Renal cortical epithelial cell (primary cell): ENCODE measurements at regions not wholly inside any gene's neighbourhood (a gene's known extent, or its start where the extent isn't known, plus 50 kb on each side); places are given as distances from the start of the nearest gene placed in this dataset.
"Not testable (repeated sequence)": the region's sequence is repeated elsewhere in the genome, so short reads cannot be mapped to it uniquely, and the experiment has no call there.

Source experiments
- DNase-seq: peaks from one replicate; pipeline ENCODE4 v3.0.0-alpha.2; 2011; ENCODE audit warnings: low read depth

DNA sequence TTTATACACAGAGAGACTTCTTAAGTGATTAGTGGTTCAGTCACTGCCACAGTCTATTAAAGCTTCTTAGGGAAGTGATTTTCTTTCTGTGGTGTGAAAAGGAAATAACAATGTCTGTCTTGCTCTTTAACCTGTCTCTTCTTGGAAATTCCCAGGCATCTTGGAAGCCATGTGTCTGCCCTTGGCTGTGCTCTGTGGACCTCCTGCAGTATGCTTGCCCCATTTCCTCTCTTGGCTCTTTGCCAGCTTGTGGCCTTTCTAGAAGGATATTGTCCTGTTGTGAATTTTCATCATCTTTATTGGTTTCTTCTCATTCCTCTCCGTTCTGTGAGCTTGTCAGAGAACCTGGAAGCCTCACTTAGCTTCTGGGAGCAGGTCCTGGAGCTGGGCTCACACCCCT, 338.4 kb upstream of the C2CD4B start:
- peak; percentile 76 for DNase-seq

DNA sequence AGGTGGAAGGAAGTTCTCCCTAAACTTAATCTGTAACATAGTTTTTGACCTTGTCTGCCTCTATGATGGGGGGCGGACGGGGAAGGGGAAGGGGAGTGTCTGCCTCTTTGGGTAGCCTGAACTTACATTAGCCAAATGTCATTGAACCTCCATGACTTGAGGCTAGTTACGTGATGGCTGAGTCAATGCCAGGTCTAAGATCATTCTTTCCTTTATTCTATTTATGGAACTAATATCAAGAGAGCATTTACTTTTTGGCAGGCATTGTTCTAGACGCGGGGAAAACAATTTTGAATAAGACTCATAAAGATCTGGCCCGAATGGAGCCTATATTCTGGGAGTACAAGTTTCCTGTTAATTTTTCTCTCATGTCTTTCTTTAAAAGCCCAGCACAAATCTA, 340.7 kb upstream of the C2CD4B start:
- DNase-seq = no peak

DNA sequence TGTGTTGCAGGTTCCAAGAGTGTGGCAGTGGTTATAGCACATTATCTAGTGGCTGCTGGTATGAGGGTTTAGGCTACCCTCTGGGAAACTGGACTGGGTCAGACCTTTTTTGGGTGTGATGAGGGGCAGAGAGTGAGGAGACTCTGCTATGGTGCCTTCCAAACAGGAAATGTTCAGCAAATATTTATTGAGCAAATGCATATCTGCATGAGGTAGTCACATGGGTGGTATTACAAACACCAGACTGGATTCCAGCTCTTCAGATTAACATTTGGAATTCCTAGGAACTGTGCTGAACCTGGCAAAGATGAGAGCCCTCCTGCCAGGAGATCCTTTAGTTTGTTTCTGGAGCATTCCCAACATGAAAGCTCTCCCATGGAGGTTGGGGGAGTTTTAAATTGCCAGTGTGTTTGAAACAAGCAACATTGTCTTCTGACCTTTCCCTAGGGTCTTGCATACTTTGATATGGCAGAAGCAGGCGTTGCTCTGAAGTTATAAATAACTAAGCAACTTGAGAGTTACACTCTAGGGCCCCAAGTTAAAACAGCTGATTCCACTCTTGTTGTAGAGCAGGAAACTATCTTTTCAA, 341.2 kb upstream of the C2CD4B start:
- DNase-seq = peak; percentile 50

DNA sequence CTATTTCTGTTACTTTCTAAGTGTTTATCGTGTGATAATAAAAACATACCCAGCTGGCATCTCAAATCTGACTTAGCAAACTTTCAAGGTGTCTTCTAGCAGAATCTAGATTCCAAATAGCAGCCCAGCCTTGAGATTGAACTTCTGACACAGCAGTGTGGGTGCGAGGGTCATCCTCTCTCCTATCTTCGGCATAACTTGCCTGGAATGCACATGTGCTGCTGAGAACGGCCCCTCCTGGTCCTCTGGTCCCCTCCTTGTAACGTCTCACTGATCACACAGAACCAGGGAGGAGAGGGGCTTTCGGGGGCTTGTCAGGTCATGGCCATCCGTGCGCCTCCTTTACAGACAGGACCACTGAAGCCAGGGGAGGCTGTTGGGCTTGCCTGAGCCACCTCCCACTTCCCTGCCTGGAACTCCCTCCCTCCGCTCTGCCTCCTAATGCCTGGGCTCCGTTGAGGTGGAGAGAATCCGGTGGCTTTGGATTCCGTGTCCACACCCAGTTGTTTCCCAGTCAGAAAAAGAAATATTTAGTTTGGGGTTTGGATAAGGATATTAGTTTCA, 344.4 kb upstream of the C2CD4B start:
- no peak for DNase-seq

DNA sequence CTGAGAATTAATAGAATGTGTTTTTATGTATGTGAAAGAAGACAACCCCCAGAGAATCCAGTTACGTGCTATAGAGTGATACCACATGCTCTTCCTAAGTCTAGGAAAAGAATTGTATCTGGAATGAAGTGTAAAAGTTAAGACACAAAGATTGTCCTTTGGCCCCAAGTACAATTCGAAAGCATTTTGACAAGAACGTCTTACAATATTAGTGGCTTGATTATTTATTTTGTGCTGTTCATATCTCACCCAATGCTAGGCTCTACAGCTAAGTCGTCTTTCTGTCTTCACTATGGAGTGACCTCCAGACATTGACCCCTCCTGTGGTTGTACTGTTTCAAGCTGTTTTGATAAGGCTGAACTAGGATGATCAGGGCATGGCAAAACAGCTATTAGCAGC, 345.7 kb upstream of the C2CD4B start:
- no peak for DNase-seq

DNA sequence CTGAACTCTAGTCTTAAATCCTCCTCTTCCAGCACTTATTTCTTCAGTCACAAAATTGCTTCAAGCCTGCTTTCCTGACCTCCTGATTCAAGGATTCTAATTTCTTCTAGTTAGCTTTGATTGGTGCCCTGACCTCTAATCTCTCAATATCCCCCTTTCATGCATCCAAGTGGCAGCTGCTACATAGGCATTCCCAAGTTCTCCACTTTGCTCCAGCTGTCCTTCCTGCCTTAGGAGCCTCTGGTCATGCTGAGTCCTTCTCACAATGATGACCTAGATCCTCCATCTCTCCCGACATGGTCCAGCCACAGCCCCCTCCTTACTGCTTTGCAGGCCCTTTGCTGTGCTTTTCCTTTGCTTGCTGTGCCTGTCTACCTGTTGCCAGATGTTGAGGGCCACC, 347.8 kb upstream of the C2CD4B start:
- DNase-seq = no peak

DNA sequence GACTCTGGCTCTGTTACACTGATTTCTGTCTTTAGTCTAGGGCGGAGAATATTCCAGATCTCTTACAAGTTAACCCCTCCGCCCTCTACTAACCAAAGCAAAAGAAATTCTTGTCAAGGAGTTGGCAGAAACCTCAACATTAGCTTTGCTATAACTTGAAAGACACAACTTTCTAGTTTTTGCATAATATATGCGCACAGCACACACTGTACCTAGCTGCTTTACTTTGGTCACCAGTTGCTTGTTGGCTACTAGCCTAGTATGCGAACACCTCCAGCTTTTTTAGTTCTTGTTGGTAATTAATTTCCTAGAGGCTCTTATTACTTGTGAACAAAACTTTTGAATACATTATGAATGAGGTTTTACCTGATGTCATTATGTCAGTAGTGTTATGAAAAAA, 348.8 kb upstream of the C2CD4B start:
- DNase-seq = peak; percentile 48

DNA sequence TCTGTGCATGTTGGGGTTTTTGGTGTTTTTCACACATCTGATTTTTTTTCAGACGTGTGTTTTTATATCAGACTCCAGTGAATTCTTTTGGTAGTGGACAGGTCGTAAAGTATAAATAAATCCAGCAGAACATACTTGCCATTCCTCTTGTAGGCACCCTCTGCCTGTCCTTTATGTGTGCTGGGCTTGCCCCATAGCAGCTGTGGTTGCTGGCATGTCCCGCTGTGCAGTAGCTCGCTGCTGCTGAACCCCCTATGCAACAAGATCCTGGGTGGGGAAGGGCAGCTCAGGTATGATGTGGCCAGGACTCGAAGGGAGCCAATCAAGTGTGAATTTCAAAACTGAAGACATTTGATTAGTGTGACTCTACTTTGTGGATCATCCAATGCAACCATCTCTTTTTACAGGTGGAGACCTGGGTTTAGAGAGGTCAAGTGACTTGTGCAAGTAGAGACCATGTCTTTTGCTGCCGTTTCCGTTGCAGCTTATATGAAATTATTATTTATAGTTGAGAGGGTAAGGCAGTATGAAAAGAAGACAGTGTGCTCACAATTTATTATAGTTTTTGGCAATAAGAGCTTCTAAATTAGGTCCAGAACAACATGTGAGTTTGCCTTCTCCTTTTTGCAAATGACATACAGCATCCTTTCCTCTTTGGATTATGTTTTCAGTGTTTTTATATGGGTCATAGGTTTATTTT, 350.8 kb upstream of the C2CD4B start:
- no peak for DNase-seq

DNA sequence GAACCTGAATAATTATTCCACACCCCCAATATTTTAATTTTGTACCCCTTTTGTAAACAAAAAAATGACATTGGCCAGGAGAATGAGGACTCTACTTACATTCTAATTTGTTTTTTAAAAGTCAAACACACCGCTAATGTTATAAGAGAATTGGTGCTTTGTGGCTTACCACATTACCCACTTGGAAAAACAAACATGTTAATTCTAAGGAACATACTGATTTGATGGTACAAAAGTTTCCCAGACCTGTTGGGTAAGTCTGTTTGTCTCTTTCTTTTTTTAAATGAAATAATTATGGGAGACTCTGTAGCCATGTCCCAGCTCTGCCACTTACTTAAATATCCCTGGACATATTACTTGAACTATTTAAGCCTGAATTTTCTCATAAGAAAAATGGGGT, 352.5 kb upstream of the C2CD4B start:
- DNase-seq = peak; percentile 63

DNA sequence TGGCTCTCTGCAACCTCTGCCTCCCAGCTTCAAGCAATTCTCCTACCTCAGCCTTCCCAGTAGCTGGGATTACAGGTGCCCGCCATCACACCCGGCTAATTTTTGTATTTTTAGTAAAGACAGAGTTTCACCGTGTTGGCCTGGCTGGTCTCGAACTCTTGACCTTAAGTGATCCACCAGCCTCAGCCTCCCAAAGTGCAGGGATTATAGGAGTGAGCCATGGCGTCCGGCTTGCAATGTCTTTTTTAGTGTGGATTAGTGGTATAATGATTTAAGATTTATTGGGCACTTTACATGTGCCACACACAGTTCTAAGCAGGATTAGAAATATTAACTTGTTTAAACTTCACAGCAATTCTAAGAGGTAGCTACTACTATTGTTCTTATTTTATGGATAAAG, 353.6 kb upstream of the C2CD4B start:
- DNase-seq = not testable (repeated sequence)

DNA sequence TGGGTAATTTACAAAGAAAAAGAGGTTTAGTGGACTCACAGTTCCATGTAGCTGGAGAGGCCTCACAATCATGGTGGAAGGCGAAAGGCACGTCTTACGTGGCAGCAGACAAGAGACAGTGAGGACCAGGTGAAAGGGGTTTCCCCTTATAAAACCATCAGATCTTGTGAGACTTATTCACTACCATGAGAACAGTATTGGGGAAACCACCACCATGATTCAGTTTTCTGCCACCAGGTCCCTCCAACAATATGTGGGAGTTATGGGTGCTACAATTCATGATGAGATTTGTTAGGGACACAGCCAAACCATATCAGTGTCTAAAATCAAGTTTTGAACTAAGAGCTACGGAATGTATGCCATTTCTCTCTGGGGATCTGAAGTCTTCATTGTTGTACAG, 354.8 kb upstream of the C2CD4B start:
- no peak for DNase-seq

DNA sequence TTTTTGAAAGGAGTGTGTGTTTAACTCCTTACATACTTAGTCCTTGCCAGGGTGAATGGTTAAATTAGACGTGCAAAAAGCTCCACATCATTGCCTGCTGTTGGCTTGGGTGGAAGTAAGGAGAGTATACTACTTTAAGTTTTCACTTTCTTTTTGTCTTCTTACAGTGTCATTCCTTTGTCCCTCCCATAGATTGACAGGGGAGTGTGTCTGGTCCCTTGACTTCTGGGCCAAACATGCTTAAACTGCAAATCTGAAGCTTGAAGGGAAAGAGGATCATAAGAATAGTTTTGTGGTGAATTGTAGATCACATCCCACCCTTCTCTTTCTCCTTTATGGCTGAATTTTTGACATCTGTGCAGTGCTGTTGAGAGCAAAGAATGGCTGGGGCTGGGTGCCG, 355.8 kb upstream of the C2CD4B start:
- DNase-seq = no peak

DNA sequence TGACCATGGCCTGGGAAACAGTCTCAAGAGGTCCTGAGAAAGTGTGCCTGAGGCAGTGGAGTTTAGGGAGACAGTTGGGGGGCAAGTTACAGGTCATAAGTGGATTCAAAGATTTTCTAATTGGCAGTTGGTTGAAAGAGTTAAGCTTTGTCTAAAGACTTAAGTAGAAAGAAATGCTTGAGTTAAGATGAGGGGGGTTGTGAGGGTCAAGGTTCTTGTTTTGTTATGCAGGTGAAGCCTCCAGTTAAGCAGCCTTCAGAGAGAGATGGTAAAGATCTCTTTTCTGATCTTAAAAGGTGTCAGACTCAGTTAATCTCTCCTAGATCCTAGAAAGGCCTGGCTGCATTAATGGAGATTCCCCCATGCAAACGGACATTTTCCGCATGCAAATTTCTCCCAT, 356.3 kb upstream of the C2CD4B start:
- DNase-seq = no peak

DNA sequence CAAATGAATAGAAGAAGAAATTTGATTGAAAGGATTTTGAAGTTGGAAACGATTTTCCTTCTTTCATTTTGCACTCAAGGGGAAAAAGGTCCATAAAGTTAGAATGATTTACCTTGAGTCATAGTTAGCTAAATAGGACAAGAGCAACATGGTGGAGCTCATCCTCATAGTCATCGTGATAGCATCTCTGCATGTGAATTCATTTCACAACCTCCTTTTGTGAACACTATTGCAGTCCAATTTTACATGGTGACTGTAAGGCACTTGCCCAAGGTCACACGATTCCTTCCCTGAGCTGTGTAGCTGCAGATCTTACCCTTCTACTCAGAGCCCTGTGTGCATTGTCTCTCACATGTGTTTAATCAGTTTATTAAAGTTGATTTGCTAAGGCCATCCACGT, 359.8 kb upstream of the C2CD4B start:
- no peak for DNase-seq

DNA sequence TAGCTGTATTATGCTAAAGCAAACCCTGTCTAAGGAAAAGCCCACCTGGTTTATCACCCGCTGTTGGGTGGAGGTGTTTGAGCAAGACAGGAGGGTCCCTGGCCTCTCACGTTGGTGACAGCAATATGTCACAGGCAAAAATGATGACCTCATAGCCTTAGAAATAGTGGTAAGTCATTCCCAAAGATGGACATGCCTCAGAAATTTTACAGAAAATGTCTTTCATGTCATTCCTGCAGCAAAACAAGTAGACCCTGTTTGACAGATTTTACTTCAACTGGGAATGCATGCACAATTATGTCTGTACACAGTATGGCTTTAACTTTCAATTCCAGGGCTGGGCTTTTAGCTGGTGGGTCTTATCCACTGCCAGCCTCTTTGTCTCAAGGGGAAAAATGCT, 362.3 kb upstream of the C2CD4B start:
- DNase-seq = no peak

DNA sequence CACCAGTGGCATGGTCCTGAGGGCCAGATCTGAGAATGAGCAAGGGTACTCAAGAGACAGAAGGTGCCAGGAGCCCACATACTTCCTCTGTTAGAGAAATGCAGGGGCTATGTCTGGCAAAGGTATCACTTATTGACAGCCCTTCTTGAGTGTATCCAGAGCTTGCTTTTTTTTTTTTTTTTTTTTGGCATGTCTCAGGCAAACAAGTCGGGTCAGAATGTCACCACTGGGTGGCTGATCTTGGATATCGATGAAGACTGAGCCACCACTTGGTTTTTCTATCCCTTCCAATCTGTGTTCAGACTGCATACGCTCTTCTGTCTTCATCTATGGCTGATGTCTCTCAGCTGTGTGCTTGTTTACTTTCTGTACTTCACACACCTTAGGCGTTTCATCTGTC, 363.4 kb upstream of the C2CD4B start:
- DNase-seq = no peak

DNA sequence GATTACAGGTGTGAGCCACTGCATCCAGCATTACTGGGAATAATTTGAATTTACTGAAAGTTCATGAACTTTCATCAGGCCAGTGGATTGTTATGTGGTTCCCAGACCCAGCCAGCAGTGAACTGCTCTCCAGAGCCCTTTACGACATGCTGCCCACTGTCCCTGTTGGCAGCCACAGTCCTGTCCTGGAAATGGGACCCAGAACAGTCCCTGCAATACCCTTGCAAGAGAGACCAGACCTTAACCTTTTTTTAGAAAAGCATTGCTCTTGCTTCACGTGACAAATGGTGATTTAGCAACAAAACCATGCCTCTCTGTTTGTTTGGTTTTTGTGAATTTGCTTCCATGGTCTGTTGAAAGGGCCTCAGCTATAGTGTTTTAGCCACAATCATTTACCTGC, 367.3 kb upstream of the C2CD4B start:
- DNase-seq = no peak

DNA sequence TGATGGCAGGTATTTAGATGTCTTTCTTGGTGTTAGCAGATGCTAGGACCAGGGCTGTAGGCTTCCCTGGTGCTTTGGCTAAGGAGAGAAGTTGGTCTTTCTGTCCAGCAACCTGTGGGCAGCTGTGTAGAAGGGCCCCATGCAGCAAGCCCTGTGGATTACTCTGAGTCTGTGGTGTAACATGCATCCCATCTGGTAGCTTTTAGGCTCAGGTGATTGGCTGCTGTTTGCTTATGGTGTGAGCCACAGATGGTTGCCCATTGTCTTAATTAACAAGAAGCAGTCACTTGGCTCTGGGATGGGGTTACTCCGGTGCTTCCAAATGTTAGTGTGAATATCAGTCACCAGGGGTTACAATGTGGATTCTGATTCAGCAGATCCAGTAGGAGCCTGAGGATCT, 368.6 kb upstream of the C2CD4B start:
- no peak for DNase-seq

DNA sequence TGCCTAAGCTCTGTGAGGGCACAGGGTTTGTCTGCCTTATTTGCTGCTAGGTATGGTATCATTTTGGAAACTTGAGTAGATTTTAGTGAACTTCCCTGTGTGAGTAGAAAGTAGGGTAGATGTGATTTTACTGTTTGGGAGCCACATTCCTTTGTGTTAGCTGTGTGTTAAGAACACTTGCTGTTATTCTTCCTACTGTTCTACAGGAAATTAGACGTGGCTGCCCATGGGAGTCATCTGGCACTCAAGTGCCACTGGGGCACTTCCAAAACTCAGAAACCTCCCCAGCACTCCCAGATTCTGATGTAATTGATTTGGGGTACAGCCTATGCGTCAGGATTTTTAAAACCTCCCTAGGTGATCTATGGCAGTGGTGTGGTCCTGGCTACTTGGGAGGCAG, 369.9 kb upstream of the C2CD4B start:
- no peak for DNase-seq

DNA sequence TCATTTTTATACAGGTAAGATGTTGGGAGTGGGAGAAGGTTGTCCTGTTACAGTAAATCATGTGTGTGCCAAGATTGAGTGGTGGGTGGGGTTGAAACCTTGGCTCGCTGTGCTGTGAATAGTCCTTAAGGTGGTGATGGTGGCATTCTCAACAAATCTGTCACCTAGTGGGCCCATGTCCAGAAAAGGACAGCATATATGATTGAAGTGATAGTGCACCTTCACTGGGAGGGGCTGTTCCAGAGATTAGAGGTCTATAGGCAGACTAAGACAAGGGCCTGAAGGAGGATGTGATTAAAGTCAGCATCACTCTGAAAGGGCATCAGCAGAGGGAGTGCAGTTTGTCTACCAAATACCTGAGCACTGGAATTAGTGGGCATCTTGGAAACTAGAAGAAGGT, 374.2 kb upstream of the C2CD4B start:
- DNase-seq = no peak

DNA sequence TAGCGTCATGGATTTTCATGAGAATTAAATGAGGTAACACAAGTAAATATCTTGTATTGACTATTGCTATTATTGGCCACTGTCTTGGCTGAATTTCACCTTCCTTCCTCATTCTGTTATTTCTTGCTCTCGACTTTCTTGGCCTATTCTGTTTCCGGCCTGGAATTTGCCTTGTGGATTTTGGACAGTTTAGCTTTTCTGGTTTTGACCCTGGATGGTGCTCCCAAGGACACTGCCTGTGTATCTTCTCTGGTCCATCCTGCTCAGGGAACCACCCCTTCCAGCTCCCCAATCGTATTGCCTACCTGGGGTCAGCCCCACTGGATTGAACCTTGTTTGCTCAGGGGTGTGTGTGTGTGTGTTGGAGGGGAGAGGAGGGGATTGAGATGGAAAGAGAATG, 376.2 kb upstream of the C2CD4B start:
- no peak for DNase-seq

DNA sequence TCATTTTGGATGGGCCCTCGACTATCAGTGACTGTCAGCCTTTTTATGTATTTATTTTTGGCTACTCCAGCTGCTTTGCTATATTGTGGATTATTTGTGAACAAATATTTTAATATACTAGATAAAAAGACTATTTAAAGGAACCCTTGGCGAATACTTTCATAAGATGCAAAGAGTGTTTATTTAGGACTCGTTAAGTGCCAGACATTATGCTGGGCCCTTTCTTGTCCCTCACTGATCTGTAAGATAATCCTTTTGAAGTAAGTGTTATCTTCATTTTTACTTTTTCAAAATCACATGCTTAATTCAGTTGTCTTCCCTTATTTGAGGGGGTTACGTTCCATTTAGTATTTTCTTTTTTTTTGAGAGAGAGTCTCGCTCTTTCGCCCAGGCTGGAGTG, 376.8 kb upstream of the C2CD4B start:
- no peak for DNase-seq

DNA sequence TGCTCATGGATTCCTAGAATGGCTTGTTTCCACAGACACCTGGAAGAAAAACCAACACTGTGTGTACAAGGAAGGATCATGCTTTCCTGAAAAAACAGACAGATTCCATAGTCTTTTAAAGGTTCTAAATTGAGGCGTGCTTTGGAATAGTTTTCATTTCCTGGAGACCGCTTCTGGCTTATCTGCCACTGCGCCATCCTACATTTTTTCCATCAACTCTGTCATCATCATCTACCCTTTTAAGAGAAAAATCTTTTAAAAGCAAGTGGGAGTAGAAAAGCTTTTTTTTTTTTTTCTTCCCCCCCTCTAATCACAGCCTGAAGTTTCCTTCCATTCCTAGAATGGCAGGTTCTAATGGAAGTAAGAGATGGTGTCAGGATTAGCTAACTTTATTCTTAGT, 379.4 kb upstream of the C2CD4B start:
- DNase-seq = no peak
